GM19397 (cell line): ENCODE measurements at regions not wholly inside any gene's neighbourhood (a gene's known extent, or its start where the extent isn't known, plus 50 kb on each side); places are given as distances from the start of the nearest gene placed in this dataset.
A peak's percentile ranks its signal among the peaks of the same experiment; 100 is the strongest.

ENCODE experiments used
- ATAC-seq: cut with Tn5 transposase; IDR thresholded peaks from one replicate; pipeline ENCODE4 v1.9.1; 2021; ENCODE audit warnings: mild to moderate bottlenecking, moderate library complexity; ENCODE audit not compliant: unreplicated experiment

DNA sequence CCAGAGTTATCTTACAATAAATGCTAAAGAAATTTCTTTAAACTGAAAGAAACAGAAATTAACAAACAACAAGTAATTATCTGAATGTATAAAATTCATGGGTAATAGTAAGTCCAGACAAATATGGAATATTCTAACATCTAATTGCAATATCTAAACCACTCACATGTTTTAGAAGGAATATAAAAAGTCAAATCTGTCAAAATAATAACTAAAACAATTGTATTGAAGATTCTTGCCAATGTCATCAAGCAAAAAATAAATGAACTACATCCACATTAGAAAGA is 942.9 kb upstream of the PCDH20 start:
- no peak for ATAC-seq

DNA sequence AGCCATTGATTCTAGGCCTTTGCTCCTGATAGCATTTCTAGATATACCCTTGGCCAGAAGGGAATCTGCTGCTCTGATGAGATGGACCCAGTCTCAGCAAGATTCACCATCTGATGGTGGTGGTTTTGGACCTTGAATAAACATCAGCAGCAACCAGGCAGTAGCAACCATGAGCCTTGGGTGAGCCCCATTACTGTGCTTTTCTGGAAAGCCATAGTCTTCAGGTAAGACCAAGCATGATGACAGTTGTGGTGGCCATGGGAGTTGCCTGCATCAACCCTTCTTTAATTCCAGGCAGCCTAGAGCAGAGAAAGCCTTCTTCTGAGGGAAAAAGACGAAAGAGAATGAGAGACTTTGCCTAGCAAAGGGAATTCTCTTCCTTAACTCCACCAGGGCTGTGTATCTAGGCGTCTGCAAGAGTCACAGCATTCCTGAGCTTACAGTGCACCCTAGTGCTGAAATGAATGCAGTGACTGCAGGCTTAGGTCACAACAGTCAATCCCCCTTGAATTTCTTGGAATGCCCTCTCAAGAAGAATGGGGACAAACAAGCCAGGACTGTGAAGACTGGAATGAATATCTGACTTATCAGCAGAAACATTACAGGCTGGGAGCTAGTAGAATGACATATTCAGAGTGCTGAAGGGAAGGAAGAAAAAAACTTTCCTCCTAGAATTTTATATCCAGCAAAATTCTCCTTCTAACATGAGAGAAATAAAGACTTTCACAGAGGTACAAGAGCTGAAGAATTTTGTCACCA is 942.4 kb upstream of the PCDH20 start:
- peak; percentile 60 for ATAC-seq

DNA sequence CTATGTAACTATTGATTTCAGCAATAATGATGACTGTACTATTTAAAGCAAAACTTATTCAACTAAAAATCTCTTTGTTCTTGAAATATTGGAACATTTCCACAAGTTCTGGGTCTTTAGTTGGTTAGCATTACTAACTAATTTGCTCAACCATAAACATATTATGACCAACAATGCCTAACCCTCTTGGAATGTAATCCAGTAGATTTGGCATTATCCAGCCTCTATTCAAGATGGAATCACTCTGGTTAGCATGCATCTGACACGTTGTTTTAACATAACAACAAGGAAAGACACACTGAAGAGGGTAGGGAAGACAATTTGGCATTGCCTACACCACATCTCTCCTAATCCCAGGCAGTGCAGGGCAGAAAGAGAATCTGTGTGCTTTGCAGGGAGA is 941.3 kb upstream of the PCDH20 start:
- ATAC-seq, result no peak

DNA sequence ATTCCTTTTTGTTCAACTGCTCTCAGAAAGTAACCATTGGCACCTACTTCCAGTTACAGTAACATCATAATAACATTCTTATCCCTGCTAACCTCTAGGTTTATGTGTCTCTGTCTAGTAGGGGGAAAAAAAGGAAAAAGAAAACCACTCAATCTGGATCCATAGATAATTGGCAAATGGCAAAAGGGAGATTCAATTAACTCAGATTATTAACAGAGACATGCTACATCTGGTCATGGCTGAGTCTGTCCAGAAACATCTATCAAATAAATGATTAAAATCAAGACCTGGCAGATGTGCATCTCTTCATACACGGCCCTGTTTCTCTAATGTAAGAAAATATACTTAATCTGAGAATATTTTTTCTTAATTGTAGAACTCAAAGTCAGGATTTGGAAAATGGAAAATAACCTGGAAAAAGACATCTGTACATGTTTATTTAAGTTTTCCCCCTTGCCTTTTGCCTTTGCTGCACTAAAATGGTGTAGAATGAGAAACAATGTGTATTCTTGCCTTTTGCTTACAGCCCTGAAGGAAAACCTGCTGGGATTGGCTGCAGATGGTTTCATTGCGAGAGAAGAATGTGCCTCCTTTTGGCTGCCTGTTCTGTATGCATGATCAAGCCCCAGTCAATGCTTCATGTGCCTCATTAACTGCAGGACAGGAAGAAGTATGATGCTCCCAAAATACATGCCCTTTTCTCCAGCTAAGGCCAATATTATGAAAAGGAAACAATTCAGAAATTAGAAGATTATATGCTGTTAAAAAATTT is 921.6 kb upstream of the PCDH20 start:
- no peak for ATAC-seq

DNA sequence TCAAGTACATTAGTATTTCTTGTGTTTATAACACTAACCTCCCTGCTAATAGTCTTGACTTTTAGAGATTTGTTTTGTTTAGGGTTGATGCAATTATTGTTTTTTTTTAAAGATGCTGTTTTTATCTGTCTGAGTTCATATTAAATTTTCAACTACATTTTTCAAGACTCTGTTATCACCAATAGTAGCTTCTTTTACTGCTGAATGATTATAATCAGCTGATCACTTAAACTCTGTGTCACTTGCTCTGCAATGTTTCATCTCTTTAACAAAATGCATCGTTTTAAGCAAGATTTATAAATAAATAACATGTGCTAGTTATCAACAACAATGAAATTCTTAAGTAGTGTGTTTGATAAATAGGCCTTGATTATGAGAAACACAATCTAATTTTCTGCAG is 920.9 kb upstream of the PCDH20 start:
- no peak for ATAC-seq

DNA sequence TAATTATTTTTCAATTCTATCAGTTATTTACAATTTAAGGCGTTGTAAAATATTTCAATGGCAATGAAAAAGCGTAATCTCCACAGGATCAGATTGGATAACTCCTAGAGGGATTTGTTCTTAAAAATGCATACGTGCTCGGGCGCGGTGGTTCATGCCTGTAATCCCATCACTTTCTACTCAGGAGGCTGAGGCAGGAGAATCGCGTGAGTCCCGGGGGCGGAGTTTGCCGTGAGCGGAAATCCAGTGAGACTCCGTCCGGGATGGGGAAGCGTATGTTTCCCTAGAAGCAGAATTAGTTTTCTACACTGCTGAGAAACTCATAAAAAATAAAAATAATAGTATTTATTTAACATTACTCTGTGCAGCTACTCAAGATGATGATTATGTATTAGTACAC is 917.8 kb upstream of the PCDH20 start:
- ATAC-seq, result no peak

DNA sequence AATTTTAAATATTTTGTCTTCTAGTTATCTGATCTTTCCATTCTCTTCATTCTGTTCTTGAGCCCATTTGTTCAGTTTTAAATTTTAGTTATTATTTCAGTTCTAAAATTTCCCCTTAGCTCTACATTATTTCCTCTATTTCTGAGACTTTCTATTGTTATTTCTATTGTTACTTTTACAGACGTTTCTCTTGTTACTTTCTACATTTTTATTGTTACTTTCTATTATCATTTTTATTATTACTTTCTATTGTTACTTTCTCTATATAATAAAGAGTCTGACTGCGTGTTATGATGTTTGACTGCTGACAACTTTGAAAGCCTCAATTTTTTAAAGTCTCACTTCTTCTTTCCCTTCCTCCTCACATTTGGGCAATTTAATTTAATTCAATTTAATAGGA is 915.7 kb upstream of the PCDH20 start:
- ATAC-seq, result no peak

DNA sequence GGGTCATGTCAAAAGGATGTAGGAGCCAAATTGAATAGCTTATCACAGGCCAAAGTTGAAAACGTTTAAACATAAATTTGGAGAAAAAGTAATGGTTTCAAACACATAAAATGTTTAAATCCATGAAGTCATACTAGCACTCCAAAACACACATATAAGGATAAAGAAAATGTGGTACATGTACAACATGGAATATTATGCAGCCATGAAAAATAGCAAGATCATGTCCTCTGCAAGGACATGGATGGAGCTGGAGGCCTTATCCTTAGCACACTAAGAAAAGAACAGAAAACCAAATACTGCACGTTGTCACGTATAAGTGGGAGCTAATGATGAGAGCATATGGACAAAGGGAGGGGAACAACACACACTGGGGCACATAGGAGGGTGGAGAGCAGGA is 911.7 kb upstream of the PCDH20 start:
- ATAC-seq, result no peak

DNA sequence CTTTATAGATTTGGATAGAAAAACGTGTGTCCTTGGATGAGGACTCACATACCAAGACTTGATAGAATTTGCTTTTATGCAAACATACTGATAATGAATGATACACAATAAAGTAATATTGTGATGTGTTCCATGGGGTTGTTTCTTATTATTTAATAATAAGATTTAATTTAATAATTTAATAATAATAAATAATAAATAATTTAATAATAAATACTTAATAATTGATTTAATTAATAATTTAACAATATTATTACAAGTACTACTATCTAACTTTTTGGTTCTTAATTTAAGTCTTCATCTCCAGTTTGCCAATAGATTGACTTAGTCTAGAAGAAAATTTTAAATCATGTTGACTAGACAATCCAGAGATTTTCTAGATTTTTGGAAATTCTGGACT is 909.2 kb upstream of the PCDH20 start:
- ATAC-seq, result no peak

DNA sequence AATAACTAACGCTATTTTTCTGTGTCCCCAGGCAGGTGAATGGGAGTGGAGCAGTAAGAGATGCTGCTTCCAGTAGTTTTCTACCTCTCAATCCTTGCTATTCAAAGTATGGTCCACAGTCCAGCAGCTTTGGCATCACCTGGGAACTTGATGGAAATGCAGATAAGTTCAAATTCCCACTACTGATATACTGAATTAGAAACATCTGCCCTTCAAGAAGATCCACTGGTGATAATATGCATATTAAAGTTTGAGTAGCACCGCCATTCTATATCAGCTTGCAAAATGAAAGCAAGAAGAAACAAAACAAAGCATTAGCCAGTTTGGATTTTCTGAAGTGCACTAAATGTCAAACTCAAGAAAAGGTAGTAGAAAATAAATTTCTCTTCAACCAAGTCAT is 906.2 kb upstream of the PCDH20 start:
- no peak for ATAC-seq

DNA sequence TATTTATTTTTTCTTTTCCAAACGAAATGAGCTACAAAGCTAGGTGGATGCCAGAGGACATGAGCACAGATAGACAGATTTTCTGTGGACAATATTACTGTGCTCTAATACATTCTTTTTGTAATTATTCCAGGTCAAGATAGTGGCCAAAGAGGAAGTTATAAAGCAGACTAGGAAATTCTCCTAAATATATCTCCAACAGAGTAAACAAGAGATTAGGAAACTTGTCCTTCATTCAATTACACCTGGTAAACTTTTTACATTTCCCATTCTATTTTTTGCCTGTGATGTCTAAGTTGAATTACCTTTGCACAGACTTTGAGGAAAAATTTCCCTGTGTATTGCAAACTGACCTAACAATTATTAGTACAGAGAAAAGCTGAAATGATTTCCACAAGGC is 905.5 kb upstream of the PCDH20 start:
- no peak for ATAC-seq

DNA sequence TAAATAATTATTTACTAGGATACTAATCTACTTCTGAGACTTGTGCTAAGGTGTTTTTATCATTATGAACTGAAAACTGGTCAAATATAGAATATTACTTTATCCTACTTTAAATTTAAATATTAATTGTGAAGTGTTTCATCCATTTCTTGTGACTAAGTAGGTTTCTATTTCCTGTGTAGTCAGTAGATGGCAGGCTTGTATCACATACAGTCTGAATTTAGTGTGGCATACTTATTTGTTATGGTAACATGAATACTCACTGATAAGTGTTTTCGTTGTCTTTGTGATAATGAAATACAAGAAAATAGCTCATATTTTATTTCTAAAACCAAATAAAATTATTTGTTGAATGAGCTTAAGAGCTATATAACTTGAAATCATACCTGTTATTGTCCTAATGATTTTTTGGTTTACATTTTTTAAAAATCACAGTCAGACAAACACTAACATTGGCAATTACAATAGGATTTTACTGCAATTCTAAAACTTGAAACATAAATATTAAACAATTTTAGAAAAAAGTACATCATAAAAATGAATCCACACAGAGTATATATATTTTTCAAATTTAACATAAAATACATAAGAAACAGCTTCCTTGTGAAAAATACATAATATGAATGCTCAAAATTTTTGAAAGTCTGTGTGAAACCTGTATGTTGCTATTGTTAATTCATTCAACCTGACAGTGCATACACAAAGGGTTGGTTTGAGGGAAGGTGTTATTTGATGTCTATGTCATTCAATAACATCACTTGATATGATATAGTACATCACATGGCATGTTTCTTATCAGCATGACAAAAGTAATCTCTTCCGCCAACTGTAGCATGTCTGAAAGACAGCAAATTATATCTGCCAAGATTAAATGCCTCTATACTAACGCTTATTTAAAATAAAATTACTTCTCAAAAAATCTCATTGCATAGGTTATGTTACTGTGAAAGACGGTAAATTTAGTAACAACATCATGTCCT is 904.8 kb upstream of the PCDH20 start:
- ATAC-seq, result no peak

DNA sequence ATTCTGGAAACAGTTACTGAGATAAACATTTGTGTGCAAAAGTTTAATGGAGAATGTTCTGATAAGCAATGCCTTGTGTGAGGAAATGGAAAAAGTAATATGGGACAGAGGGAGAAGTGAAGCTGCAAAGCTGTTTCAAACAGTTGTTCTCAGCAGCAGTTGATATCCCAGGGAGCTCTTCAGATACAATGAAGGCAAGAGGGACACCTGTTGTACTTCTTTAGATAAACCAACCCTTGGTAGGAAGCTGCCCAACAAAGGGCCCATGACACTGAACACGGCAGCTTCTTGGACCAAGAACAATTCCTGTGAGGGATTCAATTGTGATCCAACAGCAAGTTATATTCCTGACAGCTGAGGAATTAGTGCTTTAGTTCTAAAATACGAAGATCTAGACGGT is 894.3 kb upstream of the PCDH20 start:
- ATAC-seq, result no peak

DNA sequence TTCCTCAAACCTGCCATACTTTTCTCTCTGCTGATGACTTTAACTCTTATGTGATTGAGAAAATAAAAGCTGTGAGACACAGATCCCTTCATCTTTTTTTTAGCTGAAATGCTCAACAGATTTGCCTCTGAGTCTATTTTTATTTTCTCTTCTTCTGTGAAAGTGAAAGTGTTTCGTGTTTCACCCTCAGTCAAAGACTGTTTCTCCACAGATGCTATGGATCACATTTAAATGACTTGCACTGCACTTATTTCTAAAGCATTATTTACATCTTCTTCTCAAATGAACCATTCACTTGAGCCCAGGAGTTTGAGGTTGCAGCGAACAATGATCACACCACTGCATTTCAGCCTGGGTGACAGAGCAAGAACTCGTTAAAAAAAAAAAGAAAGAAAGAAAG is 890.1 kb upstream of the PCDH20 start:
- ATAC-seq, result peak; percentile 66

DNA sequence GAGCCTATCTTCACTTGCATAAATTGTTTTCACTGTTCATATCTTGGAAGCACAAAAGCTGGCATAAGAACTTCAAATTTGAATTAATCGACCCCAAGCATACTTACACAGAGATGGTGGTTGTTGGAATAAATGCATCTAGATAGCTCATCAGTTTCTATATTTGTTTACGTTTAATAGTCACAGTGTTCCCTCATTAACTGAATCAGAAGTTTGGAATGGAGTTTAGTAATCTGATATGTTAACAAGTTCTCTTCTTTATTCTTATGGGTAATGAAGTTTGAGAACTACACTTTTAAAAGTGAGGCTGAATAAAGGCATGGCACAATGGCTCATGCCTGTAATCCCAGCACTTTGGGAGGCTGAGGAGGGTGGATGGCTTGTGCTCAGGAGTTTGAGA is 886.7 kb upstream of the PCDH20 start:
- no peak for ATAC-seq

DNA sequence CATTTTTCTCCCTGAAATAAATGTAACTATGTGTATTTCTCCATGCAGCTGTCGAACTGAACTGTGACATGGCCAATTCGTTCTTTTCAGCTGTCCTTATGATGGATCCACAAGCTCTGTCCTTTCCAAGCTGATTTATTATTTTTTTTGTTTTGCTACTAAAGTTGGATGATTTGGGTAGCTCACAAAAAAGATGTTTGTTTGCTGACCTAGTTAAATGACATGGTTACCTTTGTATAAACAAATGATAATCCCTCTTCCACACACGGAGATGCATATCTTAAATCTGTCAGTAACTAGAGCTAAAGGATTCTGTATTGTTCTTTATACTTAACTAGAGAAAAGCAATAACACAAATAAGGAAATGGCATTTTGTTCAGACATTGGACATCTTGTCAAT is 884.3 kb upstream of the PCDH20 start:
- no peak for ATAC-seq

DNA sequence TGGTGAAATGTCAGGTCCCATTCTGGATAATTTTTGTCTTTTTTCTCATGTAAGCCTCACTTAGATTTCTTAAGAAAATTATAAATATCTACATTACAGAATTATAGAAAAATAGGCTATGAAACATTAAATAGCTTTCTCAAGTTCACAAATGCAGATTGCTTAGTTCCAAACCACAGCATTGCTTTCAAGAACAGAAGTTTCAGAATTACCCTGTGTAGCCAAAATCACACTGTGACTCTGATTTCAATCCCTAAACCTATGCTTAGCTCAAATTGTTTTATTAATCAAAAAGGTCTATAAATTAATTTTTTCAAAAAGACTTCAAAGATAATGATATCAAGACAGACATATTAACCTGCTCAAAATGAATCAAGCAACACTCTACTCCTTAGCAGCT is 881.2 kb upstream of the PCDH20 start:
- ATAC-seq, result no peak

DNA sequence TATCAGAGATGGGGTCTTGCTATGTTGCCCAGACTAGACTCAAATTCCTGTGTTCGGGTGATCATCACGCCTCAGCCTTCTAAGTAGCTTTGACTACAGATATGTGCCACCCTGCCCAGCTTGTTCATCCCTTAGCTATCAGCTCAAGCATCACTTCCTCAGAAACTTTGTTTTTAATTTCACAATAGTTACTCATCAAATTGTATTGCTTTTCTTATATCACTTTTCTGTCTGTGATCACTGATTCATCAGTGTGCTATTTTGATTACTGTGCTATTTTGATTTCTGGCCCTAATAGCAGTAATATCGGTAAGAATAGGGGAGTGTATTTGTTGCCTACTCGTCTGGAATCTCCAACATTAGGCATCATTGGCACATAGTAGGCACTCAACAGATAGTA is 878.6 kb upstream of the PCDH20 start:
- ATAC-seq, result no peak

DNA sequence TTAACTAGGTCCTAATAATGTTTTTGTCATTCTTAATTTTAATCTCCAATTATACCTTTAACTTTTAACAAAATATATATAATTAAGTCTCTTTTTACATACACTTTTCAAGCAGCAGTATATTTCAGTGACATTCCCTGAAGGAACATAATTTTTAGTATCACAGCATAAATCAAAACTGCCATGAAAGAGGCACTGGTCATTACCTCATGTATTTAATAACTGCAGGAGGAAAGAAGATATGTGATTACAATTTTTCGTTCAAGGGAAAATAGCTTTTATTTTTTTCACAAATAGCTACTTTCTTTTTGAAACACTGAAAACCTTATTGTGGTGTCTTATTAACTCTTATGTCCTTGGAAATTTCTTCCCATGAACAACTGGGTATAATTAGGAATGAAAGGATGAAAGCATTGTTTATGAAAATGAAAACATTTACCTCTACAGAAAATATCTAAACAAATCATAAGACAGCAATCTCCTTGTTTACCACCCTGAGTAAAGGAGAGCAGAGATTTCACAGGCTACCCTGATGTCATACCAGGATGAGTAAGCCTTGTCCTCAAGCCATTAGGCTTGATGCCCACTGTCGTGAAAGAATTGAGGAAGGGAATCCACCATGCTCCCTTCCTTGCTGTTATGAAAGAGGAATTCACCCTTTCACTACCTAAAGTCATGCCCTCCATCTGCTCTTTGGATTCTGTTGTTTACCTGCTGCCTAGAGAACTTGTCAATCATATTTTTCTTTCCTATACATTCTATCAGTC is 877.2 kb upstream of the PCDH20 start:
- ATAC-seq, result no peak

DNA sequence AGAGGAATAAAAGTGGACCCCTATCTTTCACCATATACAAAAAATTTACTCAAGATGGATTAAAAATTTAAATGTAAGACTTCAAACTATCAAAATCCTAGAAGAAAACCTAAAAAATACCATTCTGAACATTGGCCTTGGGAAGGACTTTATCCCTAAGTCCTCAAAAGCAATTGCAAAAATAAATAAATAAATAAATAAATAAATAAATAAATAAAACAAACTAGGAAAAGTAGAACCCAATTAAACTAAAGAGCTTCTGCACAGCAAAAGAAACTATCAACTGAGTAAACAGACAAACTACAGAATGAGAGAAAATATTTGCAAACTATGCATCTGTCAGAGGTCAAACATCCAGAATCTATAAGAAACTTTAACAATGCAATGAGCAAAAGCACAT is 874.9 kb upstream of the PCDH20 start:
- no peak for ATAC-seq

DNA sequence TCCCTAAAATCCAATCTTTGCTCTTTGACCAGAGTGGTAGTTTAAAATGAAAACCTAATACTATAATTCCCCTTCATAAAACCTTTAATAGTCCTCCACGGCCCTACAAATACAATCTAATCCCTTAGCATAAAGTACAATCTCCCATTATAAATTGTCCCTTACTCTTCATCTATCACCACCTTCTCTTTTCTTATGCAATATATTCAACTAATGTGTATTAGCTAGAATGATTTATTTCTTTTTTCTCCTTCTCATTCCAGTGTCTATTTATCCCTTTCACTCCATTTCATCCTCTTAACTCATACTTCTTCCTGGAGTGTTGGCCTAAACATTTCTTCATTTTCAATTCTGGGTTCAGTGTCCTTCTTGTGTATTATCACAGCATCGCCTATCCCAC is 872.1 kb upstream of the PCDH20 start:
- ATAC-seq, result no peak
